CD14-positive monocyte (primary cell): ENCODE measurements at regions not wholly inside any gene's neighbourhood (a gene's known extent, or its start where the extent isn't known, plus 50 kb on each side); places are given as distances from the start of the nearest gene placed in this dataset.

ENCODE experiments used
- DNase-seq, 3 donors: peaks; one replicate each; pipeline ENCODE4 v3.0.0-alpha.2; 2011 to 2022
- H2AFZ ChIP-seq: 2 replicates; pipeline ENCODE4 v1.6.0; 2012; ENCODE audit warnings: mild to moderate bottlenecking, low read depth, low read length, inconsistent platforms; ENCODE audit not compliant: insufficient read depth, poor library complexity, severe bottlenecking
- H3K27ac ChIP-seq, 2 donors: 1 replicate in 1 of 2; 2 replicates in 1 of 2; pipeline ENCODE4 v1.5.1; 2012 to 2013; ENCODE audit warnings: low read length in 2 of 2, control low read depth in 1 of 2, inconsistent platforms in 1 of 2, low read depth in 1 of 2, mild to moderate bottlenecking in 1 of 2
- H3K27me3 ChIP-seq, 2 donors: one replicate each; pipeline versions ENCODE4 v1.6.0 to v1.6.1; 2011 to 2013; ENCODE audit warnings: low read length in 2 of 2; ENCODE audit not compliant: control insufficient read depth in 2 of 2, insufficient read depth in 2 of 2
- H3K36me3 ChIP-seq, 2 donors: replicated peaks in 1 of 2; 1 replicate in 1 of 2; 2 replicates in 1 of 2; pipeline versions ENCODE4 v1.5.1 to v1.6.1; 2012 to 2013; ENCODE audit warnings: low read length in 2 of 2, control low read depth in 1 of 2, inconsistent platforms in 1 of 2, mild to moderate bottlenecking in 1 of 2; ENCODE audit not compliant: insufficient read depth in 2 of 2, control insufficient read depth in 1 of 2
- H3K4me1 ChIP-seq, 2 donors: 1 replicate in 1 of 2; 2 replicates in 1 of 2; pipeline versions ENCODE4 v1.5.1 to v1.6.1; 2012 to 2013; ENCODE audit warnings: low read length in 2 of 2, control low read depth in 1 of 2, inconsistent platforms in 1 of 2, mild to moderate bottlenecking in 1 of 2, moderate library complexity in 1 of 2; ENCODE audit not compliant: insufficient read depth in 2 of 2, control insufficient read depth in 1 of 2
- H3K4me2 ChIP-seq: replicated peaks from 2 replicates; pipeline ENCODE3; 2012; ENCODE audit warnings: low read length, moderate library complexity, mild to moderate bottlenecking; ENCODE audit not compliant: poor library complexity, severe bottlenecking; ENCODE audit errors: extremely low read depth
- H3K4me3 ChIP-seq, 3 experiments: fragments of 200-600 bp in 1 of 3; sonication (generic) in 1 of 3; replicated peaks in 1 of 3; 1 replicate in 2 of 3; 2 replicates in 1 of 3; pipeline ENCODE4 v1.5.1; 2011 to 2013; ENCODE audit warnings: low read length in 3 of 3, mild to moderate bottlenecking in 3 of 3, control low read depth in 2 of 3, low read depth in 2 of 3, inconsistent platforms in 1 of 3, moderate library complexity in 1 of 3
- H3K79me2 ChIP-seq: 2 replicates; pipeline ENCODE4 v1.6.0; 2012; ENCODE audit warnings: mild to moderate bottlenecking, control low read depth, inconsistent platforms, low read length, moderate library complexity; ENCODE audit not compliant: insufficient read depth
- H3K9ac ChIP-seq: 2 replicates; pipeline ENCODE4 v1.6.0; 2017; ENCODE audit warnings: low read length, mild to moderate bottlenecking; ENCODE audit not compliant: insufficient read depth, poor library complexity, severe bottlenecking
- H3K9me3 ChIP-seq, 2 donors: replicated peaks in 1 of 2; 1 replicate in 1 of 2; 2 replicates in 1 of 2; pipeline versions ENCODE4 v1.5.1 to v1.6.1; 2012 to 2013; ENCODE audit warnings: low read length in 2 of 2, control low read depth in 1 of 2; ENCODE audit not compliant: control insufficient read depth in 1 of 2, insufficient read depth in 1 of 2
- H4K20me1 ChIP-seq: 2 replicates; pipeline ENCODE4 v1.6.0; 2012; ENCODE audit warnings: mild to moderate bottlenecking, low read length, control low read depth, moderate library complexity; ENCODE audit not compliant: insufficient read depth
- H3K27ac Mint-ChIP-seq, 7 donors: one replicate each; pipeline ENCODE4 v1.8.0; 2020; ENCODE audit warnings: mild to moderate bottlenecking in 7 of 7, mixed read lengths in 7 of 7, moderate library complexity in 6 of 7, inconsistent platforms in 2 of 7
- H3K27me3 Mint-ChIP-seq, 3 donors: one replicate each; pipeline ENCODE4 v1.8.0; 2021 to 2022; ENCODE audit warnings: low read depth in 3 of 3, mild to moderate bottlenecking in 3 of 3, mixed read lengths in 3 of 3, moderate library complexity in 3 of 3, inconsistent platforms in 1 of 3
- H3K36me3 Mint-ChIP-seq, 2 donors: one replicate each; pipeline ENCODE4 v1.8.0; 2020; ENCODE audit warnings: mixed read lengths in 2 of 2, inconsistent platforms in 1 of 2, mild to moderate bottlenecking in 1 of 2
- H3K4me1 Mint-ChIP-seq: one replicate; pipeline ENCODE4 v1.8.0; 2020; ENCODE audit warnings: mild to moderate bottlenecking, mixed read lengths
- H3K4me3 Mint-ChIP-seq, 2 donors: one replicate each; pipeline ENCODE4 v1.8.0; 2020; ENCODE audit warnings: mild to moderate bottlenecking in 2 of 2, mixed read lengths in 2 of 2, moderate library complexity in 1 of 2
- H3K9me3 Mint-ChIP-seq, 7 donors: one replicate each; pipeline ENCODE4 v1.8.0; 2020 to 2022; ENCODE audit warnings: mixed read lengths in 7 of 7, mild to moderate bottlenecking in 6 of 7, moderate library complexity in 6 of 7, inconsistent platforms in 2 of 7
- CTCF ChIP-seq: fragments of 200-600 bp; IDR thresholded peaks from one replicate; pipeline ENCODE4 v1.8.0; 2022; ENCODE audit warnings: antibody characterized with exemption, mild to moderate bottlenecking
- WGBS: methylation state at CpG from one replicate; pipeline ENCODE4 v1.1.5; 2013; ENCODE audit warnings: missing lambda C conversion rate; ENCODE audit not compliant: insufficient coverage; 5-methylcytosine and 5-hydroxymethylcytosine counted together
- intact Hi-C, 2 donors: fragments of 100-400 bp; cut with micrococcal nuclease; formaldehyde crosslinking; loops; one replicate each; pipeline versions ENCODE4 v1.15.0 to v1.15.1; 2023

DNA sequence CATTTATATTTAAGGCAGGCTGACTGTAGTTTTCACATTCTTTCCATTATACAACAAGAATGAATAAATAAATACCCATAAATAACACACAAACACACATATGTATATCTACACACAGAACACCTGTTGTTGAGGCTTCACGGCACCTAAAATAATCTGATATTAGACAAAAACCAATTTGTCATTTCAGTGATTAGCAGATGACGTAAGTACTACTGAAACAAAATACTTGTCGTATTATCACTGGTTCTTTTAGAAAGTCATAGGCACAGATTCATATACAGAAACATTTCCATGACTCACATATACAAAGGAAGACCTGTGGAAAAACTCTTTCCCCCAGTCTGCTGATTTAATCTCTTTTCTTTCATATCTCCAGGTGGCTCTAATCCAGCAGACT is 1113.4 kb upstream of the FANCL start:
- Mint-ChIP-seq H3K4me3 (no peak overlapping the region), H3K36me3 (no peaks in the 10 kb centered on the region), H3K27me3 (no peaks in the 10 kb centered on the region), H3K4me1 (no peaks in the 10 kb centered on the region), H3K9me3 (peaks cover 0 to 5% (median 2%) of the 10 kb centered on the region in 7 donors), H3K27ac (no peak overlapping the region)
- Histone ChIP-seq H3K36me3 (no peaks in the 10 kb centered on the region), H3K9me3 (no peaks in the 10 kb centered on the region), H3K4me2 (no peak overlapping the region), H3K4me3 (no peak overlapping the region), H3K27me3 (no peaks in the 10 kb centered on the region), H3K9ac (no peak overlapping the region), H2AFZ (no peak overlapping the region), H3K27ac (no peak overlapping the region), H4K20me1 (no peaks in the 10 kb centered on the region), H3K4me1 (no peaks in the 10 kb centered on the region), H3K79me2 (no peaks in the 10 kb centered on the region)
- WGBS = 92% methylated on average over 3 of the region's 3 CpGs
- TF ChIP-seq CTCF = no peak
- intact Hi-C loops = no loop called here
- DNase-seq = no peak

DNA sequence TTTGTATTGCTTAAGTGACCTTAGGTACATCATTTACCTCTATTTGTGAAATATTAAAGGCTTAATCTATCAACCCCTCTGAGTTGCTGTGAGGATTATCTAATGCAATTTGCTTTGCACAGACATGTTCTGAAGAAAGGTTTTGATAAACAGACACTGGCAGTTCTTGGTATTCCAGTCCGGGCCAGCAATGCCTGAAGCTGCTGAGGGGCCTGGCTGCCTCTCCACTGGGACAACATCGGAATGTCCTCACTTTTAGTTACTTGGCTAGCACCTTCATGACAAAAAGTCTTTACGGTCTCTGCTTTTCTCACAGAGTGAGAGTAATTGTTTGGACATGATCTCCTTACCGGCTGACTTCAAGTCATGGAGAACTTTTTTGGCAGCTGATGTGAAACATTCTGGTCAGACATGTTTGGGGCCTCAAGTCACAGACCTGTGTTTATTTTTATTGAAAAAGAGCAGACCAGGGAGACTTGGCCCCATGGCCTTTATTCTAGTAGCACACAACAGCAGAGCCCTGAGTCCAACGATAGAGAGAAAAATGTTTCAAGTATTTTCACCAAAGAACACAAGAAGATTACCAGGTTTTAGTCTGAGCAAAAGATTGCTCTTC is 1112.3 kb upstream of the FANCL start:
- H3K4me1 Mint-ChIP-seq = no peaks in the 10 kb centered on the region
- no peaks in the 10 kb centered on the region for H4K20me1 ChIP-seq
- 96% methylated on average over 4 of the region's 5 CpGs for whole genome bisulfite sequencing
- no peak overlapping the region for H3K27ac Mint-ChIP-seq
- no peak overlapping the region for H3K27ac ChIP-seq
- H3K4me2 ChIP-seq = no peak overlapping the region
- H3K36me3 ChIP-seq = no peaks in the 10 kb centered on the region
- no peak overlapping the region for H2AFZ ChIP-seq
- DNase-seq = no peak
- no peak overlapping the region for H3K4me3 Mint-ChIP-seq
- H3K27me3 Mint-ChIP-seq = no peaks in the 10 kb centered on the region
- H3K9me3 Mint-ChIP-seq = peaks cover 0 to 9% (median 2%) of the 10 kb centered on the region in 7 donors
- H3K27me3 ChIP-seq = no peaks in the 10 kb centered on the region
- intact Hi-C loops = no loop called here
- no peaks in the 10 kb centered on the region for H3K4me1 ChIP-seq
- no peak overlapping the region for H3K9ac ChIP-seq
- H3K36me3 Mint-ChIP-seq = no peaks in the 10 kb centered on the region
- peaks cover 0 to 5% of the 10 kb centered on the region in 2 donors for H3K9me3 ChIP-seq
- TF ChIP-seq CTCF = no peak
- no peaks in the 10 kb centered on the region for H3K79me2 ChIP-seq
- H3K4me3 ChIP-seq = no peak overlapping the region
